DND-41 (cell line): ENCODE measurements at regions not wholly inside any gene's neighbourhood (a gene's known extent, or its start where the extent isn't known, plus 50 kb on each side); places are given as distances from the start of the nearest gene placed in this dataset.

Experiments used
- EZH2 ChIP-seq: IDR thresholded peaks from 3 replicates; pipeline ENCODE4 v1.6.1; 2012; ENCODE audit warnings: borderline replicate concordance, low read depth, mild to moderate bottlenecking, moderate library complexity, low read length, inconsistent platforms; ENCODE audit not compliant: severe bottlenecking
- TF ChIP-seq, protein P1 (sequence below): IDR thresholded peaks from 2 replicates; pipeline ENCODE4 v1.5.1; 2012; ENCODE audit warnings: borderline replicate concordance, low read length, moderate library complexity, mild to moderate bottlenecking; ENCODE audit not compliant: poor library complexity, severe bottlenecking; ENCODE audit errors: extremely low read depth

DNA sequence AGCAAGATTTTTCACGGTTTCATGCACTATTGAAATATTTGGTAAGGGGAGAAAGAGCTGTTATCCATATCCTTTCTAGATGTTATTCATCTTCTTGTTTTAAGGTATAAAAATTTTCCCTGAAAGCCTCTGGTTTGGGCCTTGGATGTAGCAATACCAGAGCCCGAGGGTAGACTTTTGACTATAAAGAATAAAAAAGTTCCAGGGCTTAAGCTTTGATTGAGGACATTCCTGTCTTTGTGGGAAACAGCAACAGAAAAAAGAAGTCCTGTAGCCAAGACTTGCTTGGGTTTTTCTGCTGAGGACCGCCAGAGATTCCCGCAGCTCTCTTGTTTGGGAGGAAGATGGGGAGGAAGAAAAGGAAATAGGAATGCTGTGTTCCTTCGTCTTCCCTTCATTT, 440.0 kb upstream of the WWC1 start:
- TF ChIP-seq, protein P1, sequence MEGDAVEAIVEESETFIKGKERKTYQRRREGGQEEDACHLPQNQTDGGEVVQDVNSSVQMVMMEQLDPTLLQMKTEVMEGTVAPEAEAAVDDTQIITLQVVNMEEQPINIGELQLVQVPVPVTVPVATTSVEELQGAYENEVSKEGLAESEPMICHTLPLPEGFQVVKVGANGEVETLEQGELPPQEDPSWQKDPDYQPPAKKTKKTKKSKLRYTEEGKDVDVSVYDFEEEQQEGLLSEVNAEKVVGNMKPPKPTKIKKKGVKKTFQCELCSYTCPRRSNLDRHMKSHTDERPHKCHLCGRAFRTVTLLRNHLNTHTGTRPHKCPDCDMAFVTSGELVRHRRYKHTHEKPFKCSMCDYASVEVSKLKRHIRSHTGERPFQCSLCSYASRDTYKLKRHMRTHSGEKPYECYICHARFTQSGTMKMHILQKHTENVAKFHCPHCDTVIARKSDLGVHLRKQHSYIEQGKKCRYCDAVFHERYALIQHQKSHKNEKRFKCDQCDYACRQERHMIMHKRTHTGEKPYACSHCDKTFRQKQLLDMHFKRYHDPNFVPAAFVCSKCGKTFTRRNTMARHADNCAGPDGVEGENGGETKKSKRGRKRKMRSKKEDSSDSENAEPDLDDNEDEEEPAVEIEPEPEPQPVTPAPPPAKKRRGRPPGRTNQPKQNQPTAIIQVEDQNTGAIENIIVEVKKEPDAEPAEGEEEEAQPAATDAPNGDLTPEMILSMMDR: no peak
- TF ChIP-seq EZH2: no peak
